HUES6 (cell line): ENCODE measurements at regions not wholly inside any gene's neighbourhood (a gene's known extent, or its start where the extent isn't known, plus 50 kb on each side); places are given as distances from the start of the nearest gene placed in this dataset.

Experiments
- H3K27ac ChIP-seq: 2 replicates; pipeline ENCODE4 v1.7.0; 2013; ENCODE audit warnings: low read depth, mild to moderate bottlenecking, low read length, inconsistent platforms
- H3K27me3 ChIP-seq: 2 replicates; pipeline ENCODE4 v1.6.1; 2013; ENCODE audit warnings: low read length; ENCODE audit not compliant: control insufficient read depth, insufficient read depth
- H3K36me3 ChIP-seq: 2 replicates; pipeline ENCODE4 v1.6.1; 2013; ENCODE audit warnings: low read length; ENCODE audit not compliant: control insufficient read depth, insufficient read depth
- H3K4me1 ChIP-seq: 2 replicates; pipeline ENCODE4 v1.6.1; 2013; ENCODE audit warnings: low read length; ENCODE audit not compliant: control insufficient read depth, insufficient read depth
- H3K4me3 ChIP-seq: 2 replicates; pipeline ENCODE4 v1.5.1; 2013; ENCODE audit warnings: low read depth, low read length
- H3K9ac ChIP-seq: one replicate; pipeline ENCODE4 v1.6.1; 2013; ENCODE audit warnings: mild to moderate bottlenecking, low read length
- H3K9me3 ChIP-seq: 2 replicates; pipeline ENCODE4 v1.6.1; 2013; ENCODE audit warnings: low read depth, low read length; ENCODE audit not compliant: control insufficient read depth, insufficient read depth

DNA sequence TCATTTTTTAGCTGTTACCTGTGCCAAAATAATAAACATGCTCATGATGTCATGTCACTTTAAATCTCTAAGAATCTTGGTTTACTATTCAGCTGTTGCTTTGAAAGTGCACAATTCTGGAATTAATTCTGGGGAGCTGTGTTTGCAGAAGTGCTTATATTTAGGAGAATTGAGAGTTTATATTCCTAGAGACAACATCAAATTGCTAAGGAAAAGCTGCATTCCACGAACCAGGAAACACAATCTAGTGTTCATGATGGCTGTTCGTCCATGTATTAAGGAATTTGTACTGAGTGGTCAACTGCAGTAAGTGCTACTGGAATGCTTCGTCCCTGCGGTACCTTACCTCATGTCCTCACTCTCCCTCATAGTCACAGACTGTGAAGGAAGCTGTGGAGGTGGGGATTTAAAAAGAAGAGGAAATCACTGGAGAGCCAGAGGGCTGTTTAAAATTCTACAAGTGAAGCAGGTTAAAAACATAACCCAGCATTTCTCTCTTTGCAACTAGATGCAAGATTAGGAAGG is 161.0 kb downstream of the TRMT11 start:
- no peak overlapping the region for H3K4me3 ChIP-seq
- H3K9me3 ChIP-seq = no peaks in the 10 kb centered on the region
- no peaks in the 10 kb centered on the region for H3K36me3 ChIP-seq
- no peaks in the 10 kb centered on the region; the same call in 1 of the 2 replicates for H3K4me1 ChIP-seq
- no peak overlapping the region for H3K27ac ChIP-seq
- H3K9ac ChIP-seq = no peak overlapping the region
- H3K27me3 ChIP-seq = no peaks in the 10 kb centered on the region

GRCh38 chr6:126148853-126149252 is 162.5 kb downstream of the TRMT11 start:
- H3K4me3 ChIP-seq = no peak overlapping the region
- H3K27ac ChIP-seq = no peak overlapping the region
- no peaks in the 10 kb centered on the region for H3K36me3 ChIP-seq
- H3K9me3 ChIP-seq = no peaks in the 10 kb centered on the region
- no peaks in the 10 kb centered on the region for H3K27me3 ChIP-seq
- no peaks in the 10 kb centered on the region; the same call in 1 of the 2 replicates for H3K4me1 ChIP-seq
- no peak overlapping the region for H3K9ac ChIP-seq

DNA sequence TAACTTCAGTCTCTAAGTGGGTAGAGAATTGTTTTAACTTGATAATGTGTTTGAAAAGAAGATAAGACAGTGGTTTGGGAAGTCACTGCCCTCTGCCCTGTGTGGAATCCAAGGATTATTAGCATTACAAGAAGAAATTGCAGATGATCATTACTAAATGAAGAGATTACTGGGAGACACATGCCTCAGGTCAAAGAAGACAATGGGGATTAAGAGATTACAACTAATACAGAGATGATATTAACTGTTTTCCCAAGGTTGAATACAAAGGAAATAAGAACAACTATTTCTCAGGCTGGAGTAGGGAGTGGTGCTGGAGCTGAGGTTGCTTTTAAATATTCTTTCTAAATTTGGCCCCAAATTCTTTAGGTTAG is 166.0 kb downstream of the TRMT11 start:
- H3K9ac ChIP-seq = no peak overlapping the region
- H3K27me3 ChIP-seq = no peaks in the 10 kb centered on the region
- no peaks in the 10 kb centered on the region for H3K9me3 ChIP-seq
- H3K4me1 ChIP-seq = no peaks in the 10 kb centered on the region
- H3K27ac ChIP-seq = no peak overlapping the region
- no peak overlapping the region for H3K4me3 ChIP-seq
- H3K36me3 ChIP-seq = no peaks in the 10 kb centered on the region

GRCh38 chr6:126153661-126154060 is 167.3 kb downstream of the TRMT11 start:
- no peaks in the 10 kb centered on the region for H3K36me3 ChIP-seq

DNA sequence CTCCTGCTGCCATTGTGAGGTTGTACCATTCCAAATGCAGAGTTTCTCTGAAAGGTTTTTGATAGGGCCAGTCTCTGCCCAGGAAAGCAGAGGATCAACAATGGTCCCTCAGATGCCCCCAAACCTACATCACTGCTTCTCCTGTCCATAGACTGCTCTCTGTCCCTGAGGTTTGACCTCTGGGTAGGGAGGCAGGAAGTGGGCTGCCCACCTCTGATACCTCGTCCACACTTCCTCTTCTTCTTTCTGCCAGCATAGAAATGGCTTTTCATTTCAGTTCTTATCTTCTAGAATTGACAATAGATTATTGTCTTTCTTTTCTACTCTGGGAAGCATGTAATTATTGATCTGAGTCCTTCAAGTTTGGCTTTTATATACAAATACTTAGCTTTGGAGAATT is 170.6 kb downstream of the TRMT11 start:
- H3K4me1 ChIP-seq = no peaks in the 10 kb centered on the region
- no peak overlapping the region for H3K27ac ChIP-seq
- H3K9me3 ChIP-seq = no peaks in the 10 kb centered on the region
- H3K9ac ChIP-seq = no peak overlapping the region
- no peaks in the 10 kb centered on the region for H3K27me3 ChIP-seq
- H3K4me3 ChIP-seq = no peak overlapping the region
- no peaks in the 10 kb centered on the region for H3K36me3 ChIP-seq

More at GRCh38 chr6:126153661-126154060, 167.3 kb downstream of the TRMT11 start:
- no peaks in the 10 kb centered on the region for H3K4me1 ChIP-seq
- no peaks in the 10 kb centered on the region for H3K9me3 ChIP-seq
- no peaks in the 10 kb centered on the region for H3K27me3 ChIP-seq
- H3K27ac ChIP-seq = no peak overlapping the region
- H3K4me3 ChIP-seq = no peak overlapping the region
- H3K9ac ChIP-seq = no peak overlapping the region

DNA sequence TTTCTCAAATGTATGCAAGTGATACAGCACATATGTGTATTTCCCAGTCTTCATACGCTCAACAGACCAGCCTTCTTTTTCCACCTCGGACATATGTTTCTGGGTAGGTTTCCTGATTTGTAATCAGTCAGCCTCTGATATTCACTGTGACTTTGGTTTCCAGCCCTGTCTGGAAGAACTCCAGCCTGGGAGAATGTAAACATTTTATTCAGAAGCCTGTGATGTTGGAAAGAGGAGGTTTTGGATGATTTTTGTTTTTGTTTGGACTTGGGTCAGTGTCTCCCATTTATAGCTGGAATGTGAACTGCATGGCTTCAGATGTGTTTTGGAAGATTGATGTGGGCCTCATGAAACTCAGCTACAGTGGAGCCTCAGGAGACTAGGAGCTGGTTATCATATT is 172.2 kb upstream of the CENPW start:
- Histone ChIP-seq H3K27me3 (no peaks in the 10 kb centered on the region), H3K9me3 (no peaks in the 10 kb centered on the region; the same call in 1 of the 2 replicates), H3K4me3 (no peak overlapping the region), H3K9ac (no peak overlapping the region), H3K27ac (no peak overlapping the region), H3K4me1 (0 out of 2 replicates have a peak, but pooled peaks cover 5% of the 10 kb centered on the region), H3K36me3 (no peaks in the 10 kb centered on the region)

DNA sequence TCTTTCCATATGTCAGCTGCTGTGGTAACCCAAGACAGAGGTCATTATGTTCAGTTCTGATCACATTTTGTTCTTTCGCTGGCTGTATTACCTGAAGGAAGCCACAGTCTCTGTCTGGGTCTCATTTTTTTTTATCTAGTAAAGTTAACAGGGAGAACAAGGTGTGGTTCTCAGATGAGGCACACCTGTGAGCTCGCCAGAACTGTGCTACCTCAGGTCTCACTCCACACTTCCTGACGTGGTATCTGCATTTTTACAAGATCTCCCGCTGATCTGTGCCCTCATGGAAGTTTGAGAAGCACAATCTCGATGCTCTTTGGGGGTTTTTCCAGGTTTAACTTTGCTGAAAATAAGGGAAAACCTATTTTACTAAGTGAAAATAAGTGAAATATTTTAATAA is 169.5 kb upstream of the CENPW start:
- no peak overlapping the region for H3K27ac ChIP-seq
- no peak overlapping the region for H3K4me3 ChIP-seq
- H3K9ac ChIP-seq = no peak overlapping the region
- H3K36me3 ChIP-seq = no peaks in the 10 kb centered on the region
- 0 out of 2 replicates have a peak, but pooled peaks cover 5% of the 10 kb centered on the region for H3K4me1 ChIP-seq
- no peaks in the 10 kb centered on the region for H3K9me3 ChIP-seq
- H3K27me3 ChIP-seq = no peaks in the 10 kb centered on the region

- no peak overlapping the region for H3K27ac ChIP-seq
- no peaks in the 10 kb centered on the region for H3K36me3 ChIP-seq
- no peaks in the 10 kb centered on the region for H3K27me3 ChIP-seq
- 0 out of 2 replicates have a peak, but pooled peaks cover 5% of the 10 kb centered on the region for H3K4me1 ChIP-seq
- H3K9ac ChIP-seq = no peak overlapping the region
- no peak overlapping the region for H3K4me3 ChIP-seq
- H3K9me3 ChIP-seq = no peaks in the 10 kb centered on the region
These were observed 168.9 kb upstream of the CENPW start for GRCh38 chr6:126170978-126171382.

DNA sequence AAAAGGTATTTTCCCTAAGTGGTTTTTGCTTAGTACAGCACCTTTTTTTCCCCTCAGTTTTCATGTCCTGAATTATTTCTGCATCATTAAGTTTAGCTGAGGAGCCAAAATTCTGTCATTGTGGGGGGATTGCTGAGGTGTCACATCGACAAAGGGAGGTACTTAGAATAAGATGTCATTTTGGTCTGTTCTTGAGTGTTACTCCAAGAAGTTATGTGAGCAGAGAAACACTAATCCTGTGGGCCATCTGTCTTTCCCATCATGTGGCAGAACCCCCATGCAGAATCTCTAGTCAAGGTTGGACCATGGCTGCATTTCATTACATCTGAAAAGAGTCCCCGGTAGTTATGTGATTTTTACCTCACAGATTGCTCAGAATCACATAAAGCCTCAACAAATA is 167.8 kb upstream of the CENPW start:
- Histone ChIP-seq H3K9ac (no peak overlapping the region), H3K27ac (no peak overlapping the region), H3K9me3 (no peaks in the 10 kb centered on the region), H3K4me3 (no peak overlapping the region), H3K27me3 (no peaks in the 10 kb centered on the region), H3K4me1 (0 out of 2 replicates have a peak, but pooled peaks cover 5% of the 10 kb centered on the region), H3K36me3 (no peaks in the 10 kb centered on the region)

DNA sequence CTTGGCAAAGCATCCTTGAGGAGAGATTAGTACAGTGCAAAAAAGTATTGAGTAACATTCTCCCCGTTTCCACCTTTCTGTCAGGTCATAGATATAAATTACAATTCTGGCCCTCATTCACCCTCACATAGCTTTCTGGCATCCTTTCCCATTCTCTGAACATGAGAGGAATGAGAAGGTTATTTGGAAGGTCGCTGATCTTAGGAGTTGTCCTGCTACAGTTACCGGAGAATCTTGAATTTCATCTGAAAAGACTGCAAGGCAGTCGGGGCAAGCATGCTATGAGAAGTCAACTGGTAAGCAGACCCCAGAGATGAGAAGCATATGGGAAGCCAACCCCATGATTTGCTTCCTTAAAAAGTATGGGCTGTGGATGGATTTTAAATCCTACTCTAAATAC is 166.7 kb upstream of the CENPW start:
- H3K4me3 ChIP-seq = no peak overlapping the region
- H3K27me3 ChIP-seq = no peaks in the 10 kb centered on the region
- H3K9ac ChIP-seq = no peak overlapping the region
- H3K9me3 ChIP-seq = no peaks in the 10 kb centered on the region
- H3K4me1 ChIP-seq = 0 out of 2 replicates have a peak, but pooled peaks cover 5% of the 10 kb centered on the region
- H3K36me3 ChIP-seq = no peaks in the 10 kb centered on the region
- no peak overlapping the region for H3K27ac ChIP-seq

GRCh38 chr6:126174697-126175096 is 165.2 kb upstream of the CENPW start:
- Histone ChIP-seq H3K4me3 (no peak overlapping the region), H3K27me3 (no peaks in the 10 kb centered on the region), H3K36me3 (no peaks in the 10 kb centered on the region), H3K4me1 (0 out of 2 replicates have a peak, but pooled peaks cover 5% of the 10 kb centered on the region), H3K9ac (no peak overlapping the region), H3K9me3 (no peaks in the 10 kb centered on the region), H3K27ac (no peak overlapping the region)
